GM23338 (cell line): ENCODE measurements at regions not wholly inside any gene's neighbourhood (a gene's known extent, or its start where the extent isn't known, plus 50 kb on each side); places are given as distances from the start of the nearest gene placed in this dataset.

Experiments
- ATAC-seq: fragments of 200-7000 bp; cut with Tn5 transposase; 3 replicates; pipeline ENCODE4 v1.9.1; 2020
- DNase-seq: peaks from one replicate; pipeline ENCODE4 v3.0.0-alpha.2; 2015; ENCODE audit warnings: low spot score
- H2AFZ ChIP-seq: fragments of 200-600 bp; sonication (generic); 2 replicates; pipeline ENCODE4 v1.8.0; 2016; ENCODE audit warnings: antibody characterized with exemption, mild to moderate bottlenecking, moderate library complexity
- H3F3A ChIP-seq: fragments of 200-600 bp; sonication (generic); replicated peaks from 2 replicates; pipeline ENCODE4 v1.8.0; 2017; ENCODE audit warnings: antibody characterized with exemption, mixed run types, low read depth
- H3K27ac ChIP-seq: fragments of 200-600 bp; sonication (generic); 2 replicates; pipeline ENCODE4 v1.6.1; 2016; ENCODE audit warnings: low read depth
- H3K27me3 ChIP-seq: fragments of 200-600 bp; sonication (generic); 2 replicates; pipeline ENCODE4 v1.8.0; 2016; ENCODE audit warnings: mild to moderate bottlenecking, mixed run types, moderate library complexity; ENCODE audit not compliant: insufficient read depth
- H3K36me3 ChIP-seq: fragments of 200-600 bp; sonication (generic); 2 replicates; pipeline ENCODE4 v1.8.0; 2016; ENCODE audit warnings: mild to moderate bottlenecking; ENCODE audit not compliant: insufficient read depth
- H3K4me1 ChIP-seq: fragments of 200-600 bp; sonication (generic); 2 replicates; pipeline ENCODE4 v1.8.0; 2016; ENCODE audit warnings: mild to moderate bottlenecking, moderate library complexity; ENCODE audit not compliant: insufficient read depth
- H3K4me2 ChIP-seq: fragments of 200-600 bp; sonication (generic); 2 replicates; pipeline ENCODE4 v1.7.1; 2017; ENCODE audit warnings: mixed run types
- H3K4me3 ChIP-seq: fragments of 200-600 bp; sonication (generic); 2 replicates; pipeline ENCODE4 v1.6.1; 2016; ENCODE audit warnings: mixed run types
- H3K79me2 ChIP-seq: fragments of 200-600 bp; sonication (generic); replicated peaks from 2 replicates; pipeline ENCODE4 v1.8.0; 2017; ENCODE audit warnings: mild to moderate bottlenecking; ENCODE audit not compliant: insufficient read depth
- H3K9me2 ChIP-seq: fragments of 200-600 bp; sonication (generic); 2 replicates; pipeline ENCODE4 v1.8.0; 2017; ENCODE audit not compliant: insufficient read depth
- H4K20me1 ChIP-seq: fragments of 200-600 bp; sonication (generic); replicated peaks from 2 replicates; pipeline ENCODE4 v1.8.0; 2017; ENCODE audit warnings: mild to moderate bottlenecking; ENCODE audit not compliant: insufficient read depth
- H3K27ac Mint-ChIP-seq: 2 replicates; pipeline ENCODE4 v1.8.0; 2020; ENCODE audit warnings: inconsistent platforms, mild to moderate bottlenecking, moderate library complexity, mixed read lengths
- H3K27me3 Mint-ChIP-seq: 3 replicates; pipeline ENCODE4 v1.8.0; 2022; ENCODE audit warnings: low read depth, mild to moderate bottlenecking, moderate library complexity, mixed read lengths, inconsistent platforms; ENCODE audit not compliant: insufficient read depth, poor library complexity
- H3K36me3 Mint-ChIP-seq: 3 replicates; pipeline ENCODE4 v1.8.0; 2021; ENCODE audit warnings: low read depth, mild to moderate bottlenecking, inconsistent platforms, moderate library complexity, mixed read lengths
- H3K4me1 Mint-ChIP-seq: 3 replicates; pipeline ENCODE4 v1.8.0; 2020; ENCODE audit warnings: mild to moderate bottlenecking, inconsistent platforms, mixed read lengths
- H3K4me3 Mint-ChIP-seq: 3 replicates; pipeline ENCODE4 v1.8.0; 2021; ENCODE audit warnings: moderate library complexity, mild to moderate bottlenecking, inconsistent platforms, mixed read lengths
- H3K9me3 Mint-ChIP-seq: 3 replicates; pipeline ENCODE4 v1.8.0; 2020; ENCODE audit warnings: moderate library complexity, mild to moderate bottlenecking, inconsistent platforms, mixed read lengths
- CREB1 ChIP-seq: fragments of 250-450 bp; sonication (Bioruptor Pico); IDR thresholded peaks from 2 replicates; pipeline ENCODE4 v1.5.0; 2020; ENCODE audit warnings: low read depth, mild to moderate bottlenecking, moderate library complexity
- CTCF ChIP-seq, 2 experiments: fragments of 200-600 bp in 1 of 2; sonication (generic) in 1 of 2; conservative IDR thresholded peaks; 2 replicates each; pipeline versions ENCODE4 v1.5.1 to v1.6.1; 2016 to 2017; ENCODE audit warnings: antibody characterized with exemption in 2 of 2, low read depth in 2 of 2, mild to moderate bottlenecking in 2 of 2, moderate library complexity in 1 of 2
- JUNB ChIP-seq: IDR thresholded peaks from one replicate; pipeline ENCODE4 v1.6.1; 2016; ENCODE audit warnings: antibody characterized with exemption; ENCODE audit not compliant: unreplicated experiment
- NANOG ChIP-seq: IDR thresholded peaks from 2 replicates; pipeline ENCODE4 v1.6.1; 2016; ENCODE audit warnings: antibody characterized with exemption, borderline replicate concordance
- POLR2AphosphoS5 ChIP-seq: IDR thresholded peaks from 2 replicates; pipeline ENCODE4 v1.6.1; 2016; ENCODE audit warnings: antibody characterized with exemption, low read depth
- ZNF114 ChIP-seq: fragments of 250-450 bp; sonication (Bioruptor Pico); IDR thresholded peaks from 2 replicates; pipeline ENCODE4 v1.5.0; 2020; ENCODE audit warnings: mild to moderate bottlenecking, moderate library complexity
- TF ChIP-seq, protein P1 (sequence below): IDR thresholded peaks from one replicate; pipeline ENCODE4 v1.6.1; 2018; ENCODE audit warnings: antibody characterized with exemption; ENCODE audit not compliant: unreplicated experiment

DNA sequence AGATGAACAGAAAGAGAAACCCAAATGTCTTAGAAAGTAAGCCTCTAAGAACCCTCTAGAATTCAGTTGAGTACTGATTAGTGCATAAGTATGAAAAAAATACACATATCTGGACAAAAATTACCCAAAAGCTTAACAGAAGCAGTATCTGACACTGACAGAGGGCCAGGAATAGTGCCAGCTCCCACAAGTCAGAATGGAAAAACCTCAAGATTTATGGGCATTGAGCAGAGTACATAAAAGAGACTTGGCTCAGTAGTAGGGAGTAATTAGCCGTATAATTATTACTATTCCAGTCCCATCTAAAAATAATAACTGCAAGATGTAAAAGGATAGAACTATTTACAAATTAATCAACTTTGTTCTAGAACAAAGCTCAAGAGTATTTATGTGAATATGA is 834.5 kb downstream of the FAM181B start:
- H3K4me1 ChIP-seq, result no peaks in the 10 kb centered on the region
- no peaks in the 10 kb centered on the region; the same call in 1 of the 2 replicates for H3K36me3 ChIP-seq
- H2AFZ ChIP-seq, result no peak overlapping the region
- no peaks in the 10 kb centered on the region for H3F3A ChIP-seq
- H3K27me3 Mint-ChIP-seq, result no peaks in the 10 kb centered on the region
- no peak for ATAC-seq
- H3K4me2 ChIP-seq, result no peak overlapping the region
- no peak for DNase-seq
- H3K36me3 Mint-ChIP-seq, result peaks cover 6% of the 10 kb centered on the region; the same call in 2 of the 3 replicates
- H3K4me3 ChIP-seq, result no peak overlapping the region
- H3K79me2 ChIP-seq, result no peaks in the 10 kb centered on the region
- H3K27ac ChIP-seq, result no peak overlapping the region
- H3K4me3 Mint-ChIP-seq, result no peak overlapping the region
- H4K20me1 ChIP-seq, result no peaks in the 10 kb centered on the region
- no peaks in the 10 kb centered on the region for H3K4me1 Mint-ChIP-seq
- 0 out of 2 replicates have a peak, but pooled peaks cover 3% of the 10 kb centered on the region for H3K9me2 ChIP-seq
- TF ChIP-seq CREB1 (CRISPR knock-in tag), result no peak
- TF ChIP-seq NANOG, result no peak
- no peak for TF ChIP-seq POLR2AphosphoS5
- peaks cover 16% of the 10 kb centered on the region for H3K9me3 Mint-ChIP-seq
- no peak overlapping the region for H3K27ac Mint-ChIP-seq
- no peaks in the 10 kb centered on the region for H3K27me3 ChIP-seq

- Histone ChIP-seq H3K4me3 (no peak overlapping the region), H3F3A (no peaks in the 10 kb centered on the region), H3K36me3 (no peaks in the 10 kb centered on the region; the same call in 1 of the 2 replicates), H3K4me1 (no peaks in the 10 kb centered on the region), H3K9me2 (0 out of 2 replicates have a peak, but pooled peaks cover 7% of the 10 kb centered on the region), H3K27ac (no peak overlapping the region), H3K79me2 (no peaks in the 10 kb centered on the region), H4K20me1 (no peaks in the 10 kb centered on the region), H3K27me3 (no peaks in the 10 kb centered on the region), H2AFZ (no peak overlapping the region), H3K4me2 (no peak overlapping the region)
- DNase-seq (no peak), ATAC-seq (no peak)
- Mint-ChIP-seq H3K27ac (no peak overlapping the region), H3K9me3 (peaks cover 16% of the 10 kb centered on the region), H3K36me3 (peaks cover 6% of the 10 kb centered on the region; the same call in 2 of the 3 replicates), H3K4me3 (no peak overlapping the region), H3K4me1 (no peaks in the 10 kb centered on the region), H3K27me3 (no peaks in the 10 kb centered on the region)
- TF ChIP-seq POLR2AphosphoS5 (no peak), JUNB (no peak)
- TF ChIP-seq, protein P1, sequence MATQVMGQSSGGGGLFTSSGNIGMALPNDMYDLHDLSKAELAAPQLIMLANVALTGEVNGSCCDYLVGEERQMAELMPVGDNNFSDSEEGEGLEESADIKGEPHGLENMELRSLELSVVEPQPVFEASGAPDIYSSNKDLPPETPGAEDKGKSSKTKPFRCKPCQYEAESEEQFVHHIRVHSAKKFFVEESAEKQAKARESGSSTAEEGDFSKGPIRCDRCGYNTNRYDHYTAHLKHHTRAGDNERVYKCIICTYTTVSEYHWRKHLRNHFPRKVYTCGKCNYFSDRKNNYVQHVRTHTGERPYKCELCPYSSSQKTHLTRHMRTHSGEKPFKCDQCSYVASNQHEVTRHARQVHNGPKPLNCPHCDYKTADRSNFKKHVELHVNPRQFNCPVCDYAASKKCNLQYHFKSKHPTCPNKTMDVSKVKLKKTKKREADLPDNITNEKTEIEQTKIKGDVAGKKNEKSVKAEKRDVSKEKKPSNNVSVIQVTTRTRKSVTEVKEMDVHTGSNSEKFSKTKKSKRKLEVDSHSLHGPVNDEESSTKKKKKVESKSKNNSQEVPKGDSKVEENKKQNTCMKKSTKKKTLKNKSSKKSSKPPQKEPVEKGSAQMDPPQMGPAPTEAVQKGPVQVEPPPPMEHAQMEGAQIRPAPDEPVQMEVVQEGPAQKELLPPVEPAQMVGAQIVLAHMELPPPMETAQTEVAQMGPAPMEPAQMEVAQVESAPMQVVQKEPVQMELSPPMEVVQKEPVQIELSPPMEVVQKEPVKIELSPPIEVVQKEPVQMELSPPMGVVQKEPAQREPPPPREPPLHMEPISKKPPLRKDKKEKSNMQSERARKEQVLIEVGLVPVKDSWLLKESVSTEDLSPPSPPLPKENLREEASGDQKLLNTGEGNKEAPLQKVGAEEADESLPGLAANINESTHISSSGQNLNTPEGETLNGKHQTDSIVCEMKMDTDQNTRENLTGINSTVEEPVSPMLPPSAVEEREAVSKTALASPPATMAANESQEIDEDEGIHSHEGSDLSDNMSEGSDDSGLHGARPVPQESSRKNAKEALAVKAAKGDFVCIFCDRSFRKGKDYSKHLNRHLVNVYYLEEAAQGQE, result no peak
These were observed 836.0 kb downstream of the FAM181B start for GRCh38 chr11:81897639-81898038.

GRCh38 chr11:81895258-81895657 is 838.4 kb downstream of the FAM181B start:
- DNase-seq, result no peak
- Mint-ChIP-seq H3K4me3 (no peak overlapping the region), H3K36me3 (no peaks in the 10 kb centered on the region), H3K27ac (no peak overlapping the region), H3K9me3 (peaks cover 7% of the 10 kb centered on the region; the same call in 2 of the 3 replicates), H3K27me3 (no peaks in the 10 kb centered on the region), H3K4me1 (no peaks in the 10 kb centered on the region)
- TF ChIP-seq ZNF114 (CRISPR knock-in tag) (no peak), CTCF (conservative IDR thresholded peaks at IDR 0.05; ENCODE audit: low read depth in 2 of 2) (no peak), POLR2AphosphoS5 (no peak)
- Histone ChIP-seq H3K4me3 (no peak overlapping the region), H3K79me2 (no peaks in the 10 kb centered on the region), H4K20me1 (no peaks in the 10 kb centered on the region), H3K4me1 (no peaks in the 10 kb centered on the region), H3K9me2 (0 out of 2 replicates have a peak, but pooled peaks cover 9% of the 10 kb centered on the region), H2AFZ (no peak overlapping the region), H3K36me3 (no peaks in the 10 kb centered on the region; the same call in 1 of the 2 replicates), H3K4me2 (no peak overlapping the region), H3K27me3 (no peaks in the 10 kb centered on the region), H3K27ac (no peak overlapping the region), H3F3A (no peaks in the 10 kb centered on the region)
- no peak for ATAC-seq
